HepG2 (cell line): ENCODE measurements at regions not wholly inside any gene's neighbourhood (a gene's known extent, or its start where the extent isn't known, plus 50 kb on each side); places are given as distances from the start of the nearest gene placed in this dataset.

Experiments used
- AHR ChIP-seq: IDR thresholded peaks from 2 replicates; pipeline ENCODE4 v1.6.1; 2018; ENCODE audit warnings: missing genetic modification reagents, missing compliant biosample characterization
- GABPB1 ChIP-seq: IDR thresholded peaks from 2 replicates; pipeline ENCODE4 v1.6.1; 2016; ENCODE audit warnings: mild to moderate bottlenecking, missing genetic modification reagents, moderate library complexity, missing compliant biosample characterization
- HMGA1 ChIP-seq: sonication (generic); formaldehyde crosslinking; conservative IDR thresholded peaks from 2 replicates; pipeline ENCODE4 v1.4.0; 2020; ENCODE audit warnings: missing genetic modification reagents
- POLR2AphosphoS2 ChIP-seq: IDR thresholded peaks from 2 replicates; pipeline ENCODE4 v1.6.1; 2011; ENCODE audit warnings: low read depth, low read length, improper control_type of control experiment
- RCOR2 ChIP-seq: IDR thresholded peaks from 2 replicates; pipeline ENCODE4 v1.6.1; 2016; ENCODE audit warnings: missing biosample characterization, missing genetic modification reagents
- SSRP1 ChIP-seq: IDR thresholded peaks from 2 replicates; pipeline ENCODE4 v1.6.1; 2016; ENCODE audit warnings: control low read depth
- XRCC5 ChIP-seq: fragments of 200-400 bp; formaldehyde crosslinking; optimal IDR thresholded peaks from 2 replicates; pipeline ENCODE3; 2017; ENCODE audit warnings: mild to moderate bottlenecking, low read length
- ZNF766 ChIP-seq: sonication (generic); formaldehyde crosslinking; IDR thresholded peaks from 2 replicates; pipeline ENCODE4 v1.5.0; 2020; ENCODE audit warnings: missing genetic modification reagents, borderline replicate concordance
- TF ChIP-seq, protein P1 (sequence below): sonication (generic); formaldehyde crosslinking; IDR thresholded peaks from 2 replicates; pipeline ENCODE4 v1.4.0; 2020; ENCODE audit warnings: missing genetic modification reagents
- TF ChIP-seq, protein P2 (sequence below): sonication (generic); formaldehyde crosslinking; IDR thresholded peaks from 2 replicates; pipeline ENCODE4 v1.4.0; 2020; ENCODE audit warnings: missing genetic modification reagents
- TF ChIP-seq, protein P3 (sequence below): IDR thresholded peaks from 2 replicates; pipeline ENCODE4 v1.6.1; 2016; ENCODE audit warnings: low read depth, borderline replicate concordance
- TF ChIP-seq, protein P4 (sequence below): sonication (generic); formaldehyde crosslinking; IDR thresholded peaks from 2 replicates; pipeline ENCODE4 v1.9.0; 2022; ENCODE audit warnings: low read depth, missing genetic modification reagents
- TF ChIP-seq, protein P5 (sequence below): sonication (generic); formaldehyde crosslinking; IDR thresholded peaks from 2 replicates; pipeline ENCODE4 v1.8.0; 2022; ENCODE audit warnings: mild to moderate bottlenecking, missing genetic modification reagents, moderate library complexity
- TF ChIP-seq, protein P6 (sequence below): sonication (generic); formaldehyde crosslinking; IDR thresholded peaks from one replicate; pipeline ENCODE4 v1.5.1; 2020; ENCODE audit warnings: mild to moderate bottlenecking, missing genetic modification reagents; ENCODE audit errors: not compliant biosample characterization

DNA sequence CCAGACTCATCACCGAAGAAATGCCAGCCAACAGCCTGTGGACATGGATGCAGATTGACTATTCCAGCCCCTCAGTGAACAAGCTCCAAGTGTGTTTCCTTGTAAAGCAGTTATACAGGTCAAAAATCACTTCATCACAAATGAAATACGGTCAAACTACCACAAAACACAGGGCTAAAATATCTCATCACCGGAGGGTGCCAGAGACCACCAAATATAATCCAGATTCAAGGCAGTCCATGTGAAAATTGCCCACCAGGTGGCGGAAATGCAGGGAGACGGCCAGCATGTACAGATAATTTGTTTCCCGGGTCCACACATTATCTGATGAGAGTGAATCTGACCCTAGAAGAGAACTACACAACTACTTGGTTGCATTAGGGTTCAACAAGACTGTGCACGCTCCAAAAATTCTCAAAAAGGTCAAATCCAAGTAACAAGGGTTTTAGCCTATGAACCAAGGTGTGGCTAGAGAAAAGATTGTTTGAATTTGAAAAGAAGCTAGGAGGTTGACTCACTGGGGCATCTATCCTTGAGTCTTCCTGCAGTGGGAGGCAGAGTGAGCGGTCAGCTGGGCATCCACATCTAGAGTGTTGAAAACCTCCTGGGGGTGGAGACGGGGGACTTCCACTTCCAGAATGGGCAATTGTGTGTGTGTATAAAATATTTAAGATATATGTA is 71.7 kb downstream of the IGLL5 start (continued):
- TF ChIP-seq, protein P1, sequence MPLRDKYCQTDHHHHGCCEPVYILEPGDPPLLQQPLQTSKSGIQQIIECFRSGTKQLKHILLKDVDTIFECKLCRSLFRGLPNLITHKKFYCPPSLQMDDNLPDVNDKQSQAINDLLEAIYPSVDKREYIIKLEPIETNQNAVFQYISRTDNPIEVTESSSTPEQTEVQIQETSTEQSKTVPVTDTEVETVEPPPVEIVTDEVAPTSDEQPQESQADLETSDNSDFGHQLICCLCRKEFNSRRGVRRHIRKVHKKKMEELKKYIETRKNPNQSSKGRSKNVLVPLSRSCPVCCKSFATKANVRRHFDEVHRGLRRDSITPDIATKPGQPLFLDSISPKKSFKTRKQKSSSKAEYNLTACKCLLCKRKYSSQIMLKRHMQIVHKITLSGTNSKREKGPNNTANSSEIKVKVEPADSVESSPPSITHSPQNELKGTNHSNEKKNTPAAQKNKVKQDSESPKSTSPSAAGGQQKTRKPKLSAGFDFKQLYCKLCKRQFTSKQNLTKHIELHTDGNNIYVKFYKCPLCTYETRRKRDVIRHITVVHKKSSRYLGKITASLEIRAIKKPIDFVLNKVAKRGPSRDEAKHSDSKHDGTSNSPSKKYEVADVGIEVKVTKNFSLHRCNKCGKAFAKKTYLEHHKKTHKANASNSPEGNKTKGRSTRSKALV: no peak
- peak; percentile 83 for TF ChIP-seq XRCC5
- no peak for TF ChIP-seq RCOR2 (CRISPR knock-in tag)
- TF ChIP-seq, protein P2, sequence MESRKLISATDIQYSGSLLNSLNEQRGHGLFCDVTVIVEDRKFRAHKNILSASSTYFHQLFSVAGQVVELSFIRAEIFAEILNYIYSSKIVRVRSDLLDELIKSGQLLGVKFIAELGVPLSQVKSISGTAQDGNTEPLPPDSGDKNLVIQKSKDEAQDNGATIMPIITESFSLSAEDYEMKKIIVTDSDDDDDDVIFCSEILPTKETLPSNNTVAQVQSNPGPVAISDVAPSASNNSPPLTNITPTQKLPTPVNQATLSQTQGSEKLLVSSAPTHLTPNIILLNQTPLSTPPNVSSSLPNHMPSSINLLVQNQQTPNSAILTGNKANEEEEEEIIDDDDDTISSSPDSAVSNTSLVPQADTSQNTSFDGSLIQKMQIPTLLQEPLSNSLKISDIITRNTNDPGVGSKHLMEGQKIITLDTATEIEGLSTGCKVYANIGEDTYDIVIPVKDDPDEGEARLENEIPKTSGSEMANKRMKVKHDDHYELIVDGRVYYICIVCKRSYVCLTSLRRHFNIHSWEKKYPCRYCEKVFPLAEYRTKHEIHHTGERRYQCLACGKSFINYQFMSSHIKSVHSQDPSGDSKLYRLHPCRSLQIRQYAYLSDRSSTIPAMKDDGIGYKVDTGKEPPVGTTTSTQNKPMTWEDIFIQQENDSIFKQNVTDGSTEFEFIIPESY (CRISPR knock-in tag): no peak
- no peak for TF ChIP-seq GABPB1 (CRISPR knock-in tag)
- TF ChIP-seq SSRP1 (CRISPR knock-in tag): 0 out of 2 replicates have a peak, but pooled peaks have one; percentile 42
- TF ChIP-seq, protein P3, sequence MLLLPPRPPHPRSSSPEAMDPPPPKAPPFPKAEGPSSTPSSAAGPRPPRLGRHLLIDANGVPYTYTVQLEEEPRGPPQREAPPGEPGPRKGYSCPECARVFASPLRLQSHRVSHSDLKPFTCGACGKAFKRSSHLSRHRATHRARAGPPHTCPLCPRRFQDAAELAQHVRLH: no peak
- TF ChIP-seq HMGA1: no peak
- TF ChIP-seq, protein P4, sequence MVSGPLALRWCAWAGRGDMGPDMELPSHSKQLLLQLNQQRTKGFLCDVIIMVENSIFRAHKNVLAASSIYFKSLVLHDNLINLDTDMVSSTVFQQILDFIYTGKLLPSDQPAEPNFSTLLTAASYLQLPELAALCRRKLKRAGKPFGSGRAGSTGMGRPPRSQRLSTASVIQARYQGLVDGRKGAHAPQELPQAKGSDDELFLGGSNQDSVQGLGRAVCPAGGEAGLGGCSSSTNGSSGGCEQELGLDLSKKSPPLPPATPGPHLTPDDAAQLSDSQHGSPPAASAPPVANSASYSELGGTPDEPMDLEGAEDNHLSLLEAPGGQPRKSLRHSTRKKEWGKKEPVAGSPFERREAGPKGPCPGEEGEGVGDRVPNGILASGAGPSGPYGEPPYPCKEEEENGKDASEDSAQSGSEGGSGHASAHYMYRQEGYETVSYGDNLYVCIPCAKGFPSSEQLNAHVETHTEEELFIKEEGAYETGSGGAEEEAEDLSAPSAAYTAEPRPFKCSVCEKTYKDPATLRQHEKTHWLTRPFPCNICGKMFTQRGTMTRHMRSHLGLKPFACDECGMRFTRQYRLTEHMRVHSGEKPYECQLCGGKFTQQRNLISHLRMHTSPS: no peak
- TF ChIP-seq, protein P5, sequence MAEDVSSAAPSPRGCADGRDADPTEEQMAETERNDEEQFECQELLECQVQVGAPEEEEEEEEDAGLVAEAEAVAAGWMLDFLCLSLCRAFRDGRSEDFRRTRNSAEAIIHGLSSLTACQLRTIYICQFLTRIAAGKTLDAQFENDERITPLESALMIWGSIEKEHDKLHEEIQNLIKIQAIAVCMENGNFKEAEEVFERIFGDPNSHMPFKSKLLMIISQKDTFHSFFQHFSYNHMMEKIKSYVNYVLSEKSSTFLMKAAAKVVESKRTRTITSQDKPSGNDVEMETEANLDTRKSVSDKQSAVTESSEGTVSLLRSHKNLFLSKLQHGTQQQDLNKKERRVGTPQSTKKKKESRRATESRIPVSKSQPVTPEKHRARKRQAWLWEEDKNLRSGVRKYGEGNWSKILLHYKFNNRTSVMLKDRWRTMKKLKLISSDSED (CRISPR knock-in tag): no peak
- TF ChIP-seq, protein P6, sequence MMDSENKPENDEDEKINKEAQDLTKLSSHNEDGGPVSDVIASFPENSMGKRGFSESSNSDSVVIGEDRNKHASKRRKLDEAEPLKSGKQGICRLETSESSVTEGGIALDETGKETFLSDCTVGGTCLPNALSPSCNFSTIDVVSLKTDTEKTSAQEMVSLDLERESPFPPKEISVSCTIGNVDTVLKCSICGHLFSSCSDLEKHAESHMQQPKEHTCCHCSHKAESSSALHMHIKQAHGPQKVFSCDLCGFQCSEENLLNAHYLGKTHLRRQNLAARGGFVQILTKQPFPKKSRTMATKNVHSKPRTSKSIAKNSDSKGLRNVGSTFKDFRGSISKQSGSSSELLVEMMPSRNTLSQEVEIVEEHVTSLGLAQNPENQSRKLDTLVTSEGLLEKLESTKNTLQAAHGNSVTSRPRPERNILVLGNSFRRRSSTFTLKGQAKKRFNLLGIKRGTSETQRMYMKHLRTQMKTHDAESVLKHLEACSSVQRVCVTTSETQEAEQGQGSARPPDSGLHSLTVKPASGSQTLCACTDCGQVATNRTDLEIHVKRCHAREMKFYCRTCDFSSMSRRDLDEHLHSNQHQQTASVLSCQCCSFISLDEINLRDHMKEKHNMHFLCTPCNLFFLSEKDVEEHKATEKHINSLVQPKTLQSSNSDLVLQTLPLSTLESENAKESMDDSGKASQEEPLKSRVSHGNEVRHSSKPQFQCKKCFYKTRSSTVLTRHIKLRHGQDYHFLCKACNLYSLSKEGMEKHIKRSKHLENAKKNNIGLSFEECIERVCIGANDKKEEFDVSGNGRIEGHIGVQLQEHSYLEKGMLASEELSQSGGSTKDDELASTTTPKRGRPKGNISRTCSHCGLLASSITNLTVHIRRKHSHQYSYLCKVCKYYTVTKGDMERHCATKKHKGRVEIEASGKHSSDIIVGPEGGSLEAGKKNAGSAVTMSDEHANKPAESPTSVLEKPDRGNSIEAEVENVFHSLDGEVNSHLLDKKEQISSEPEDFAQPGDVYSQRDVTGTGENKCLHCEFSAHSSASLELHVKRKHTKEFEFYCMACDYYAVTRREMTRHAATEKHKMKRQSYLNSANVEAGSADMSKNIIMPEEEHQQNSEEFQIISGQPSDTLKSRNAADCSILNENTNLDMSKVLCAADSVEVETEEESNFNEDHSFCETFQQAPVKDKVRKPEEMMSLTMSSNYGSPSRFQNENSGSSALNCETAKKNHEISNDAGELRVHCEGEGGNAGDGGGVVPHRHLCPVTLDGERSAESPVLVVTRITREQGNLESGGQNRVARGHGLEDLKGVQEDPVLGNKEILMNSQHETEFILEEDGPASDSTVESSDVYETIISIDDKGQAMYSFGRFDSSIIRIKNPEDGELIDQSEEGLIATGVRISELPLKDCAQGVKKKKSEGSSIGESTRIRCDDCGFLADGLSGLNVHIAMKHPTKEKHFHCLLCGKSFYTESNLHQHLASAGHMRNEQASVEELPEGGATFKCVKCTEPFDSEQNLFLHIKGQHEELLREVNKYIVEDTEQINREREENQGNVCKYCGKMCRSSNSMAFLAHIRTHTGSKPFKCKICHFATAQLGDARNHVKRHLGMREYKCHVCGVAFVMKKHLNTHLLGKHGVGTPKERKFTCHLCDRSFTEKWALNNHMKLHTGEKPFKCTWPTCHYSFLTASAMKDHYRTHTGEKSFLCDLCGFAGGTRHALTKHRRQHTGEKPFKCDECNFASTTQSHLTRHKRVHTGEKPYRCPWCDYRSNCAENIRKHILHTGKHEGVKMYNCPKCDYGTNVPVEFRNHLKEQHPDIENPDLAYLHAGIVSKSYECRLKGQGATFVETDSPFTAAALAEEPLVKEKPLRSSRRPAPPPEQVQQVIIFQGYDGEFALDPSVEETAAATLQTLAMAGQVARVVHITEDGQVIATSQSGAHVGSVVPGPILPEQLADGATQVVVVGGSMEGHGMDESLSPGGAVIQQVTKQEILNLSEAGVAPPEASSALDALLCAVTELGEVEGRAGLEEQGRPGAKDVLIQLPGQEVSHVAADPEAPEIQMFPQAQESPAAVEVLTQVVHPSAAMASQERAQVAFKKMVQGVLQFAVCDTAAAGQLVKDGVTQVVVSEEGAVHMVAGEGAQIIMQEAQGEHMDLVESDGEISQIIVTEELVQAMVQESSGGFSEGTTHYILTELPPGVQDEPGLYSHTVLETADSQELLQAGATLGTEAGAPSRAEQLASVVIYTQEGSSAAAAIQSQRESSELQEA (CRISPR knock-in tag): no peak
- no peak for TF ChIP-seq POLR2AphosphoS2
- no peak for TF ChIP-seq AHR (CRISPR knock-in tag)
- no peak for TF ChIP-seq ZNF766 (CRISPR knock-in tag)
